ENCODE measurements at regions not wholly inside any gene's neighbourhood (a gene's known extent, or its start where the extent isn't known, plus 50 kb on each side); places are given as distances from the start of the nearest gene placed in this dataset.
"Not testable (repeated sequence)": the region's sequence is repeated elsewhere in the genome, so short reads cannot be mapped to it uniquely, and the experiment has no call there.

GRCh38 chr13:68929075-68929745 lies 1178.4 kb upstream of the ATXN8OS start:
- no peak for ATAC-seq (replicated peaks; ENCODE audit: extremely low read depth, poor library complexity, severe bottlenecking)
- Mint-ChIP-seq H3K9me3 (peaks cover 16% of the 10 kb centered on the region), H3K27me3 (no peaks in the 10 kb centered on the region), H3K4me1 (no peaks in the 10 kb centered on the region), H3K36me3 (ENCODE audit: insufficient read depth) (peaks cover 1% of the 10 kb centered on the region), H3K27ac (ENCODE audit: low read depth) (no peak overlapping the region), H3K4me3 (no peak overlapping the region)
- DNase-seq (ENCODE audit: low spot score in 2 of 2), result no peak

- H3K36me3 Mint-ChIP-seq (ENCODE audit: insufficient read depth), result no peaks in the 10 kb centered on the region
- ATAC-seq (replicated peaks; ENCODE audit: extremely low read depth, poor library complexity, severe bottlenecking), result no peak
- DNase-seq (ENCODE audit: low spot score in 2 of 2), result no peak
- peaks cover 12% of the 10 kb centered on the region for H3K9me3 Mint-ChIP-seq
- no peaks in the 10 kb centered on the region for H3K27me3 Mint-ChIP-seq
- H3K4me3 Mint-ChIP-seq, result no peak overlapping the region
- no peak overlapping the region for H3K27ac Mint-ChIP-seq (ENCODE audit: low read depth)
- no peaks in the 10 kb centered on the region for H3K4me1 Mint-ChIP-seq
Observed at GRCh38 chr13:68927387-68928026, 1180.1 kb upstream of the ATXN8OS start.

- Mint-ChIP-seq H3K27ac (ENCODE audit: low read depth) (no peak overlapping the region), H3K27me3 (no peaks in the 10 kb centered on the region), H3K4me3 (no peak overlapping the region), H3K9me3 (peaks cover 9% of the 10 kb centered on the region), H3K36me3 (ENCODE audit: insufficient read depth) (no peaks in the 10 kb centered on the region), H3K4me1 (no peaks in the 10 kb centered on the region)
- ATAC-seq (replicated peaks; ENCODE audit: extremely low read depth, poor library complexity, severe bottlenecking), result no peak
- no peak for DNase-seq (ENCODE audit: low spot score in 2 of 2)
Observed at GRCh38 chr13:68923995-68924394, 1183.6 kb upstream of the ATXN8OS start.

- Mint-ChIP-seq H3K27ac (ENCODE audit: low read depth) (no peak overlapping the region), H3K27me3 (no peaks in the 10 kb centered on the region), H3K9me3 (peaks cover 45% of the 10 kb centered on the region), H3K4me1 (no peaks in the 10 kb centered on the region), H3K4me3 (no peak overlapping the region), H3K36me3 (ENCODE audit: insufficient read depth) (no peaks in the 10 kb centered on the region)
- DNase-seq (ENCODE audit: low spot score in 2 of 2) (no peak), ATAC-seq (replicated peaks; ENCODE audit: extremely low read depth, poor library complexity, severe bottlenecking) (no peak)
Observed at GRCh38 chr13:68908879-68909278, 1198.7 kb upstream of the ATXN8OS start.

GRCh38 chr13:68905186-68905585 lies 1202.4 kb upstream of the ATXN8OS start:
- no peak for DNase-seq (ENCODE audit: low spot score in 2 of 2)
- Mint-ChIP-seq H3K9me3 (peaks cover 37% of the 10 kb centered on the region), H3K4me1 (no peaks in the 10 kb centered on the region), H3K36me3 (ENCODE audit: insufficient read depth) (no peaks in the 10 kb centered on the region), H3K4me3 (no peak overlapping the region), H3K27ac (ENCODE audit: low read depth) (no peak overlapping the region), H3K27me3 (no peaks in the 10 kb centered on the region)
- no peak for ATAC-seq (replicated peaks; ENCODE audit: extremely low read depth, poor library complexity, severe bottlenecking)

- no peak for ATAC-seq (replicated peaks; ENCODE audit: extremely low read depth, poor library complexity, severe bottlenecking)
- DNase-seq (ENCODE audit: low spot score in 2 of 2), result no peak
- Mint-ChIP-seq H3K27me3 (no peaks in the 10 kb centered on the region), H3K4me3 (no peak overlapping the region), H3K9me3 (peaks cover 19% of the 10 kb centered on the region), H3K4me1 (no peaks in the 10 kb centered on the region), H3K27ac (ENCODE audit: low read depth) (no peak overlapping the region), H3K36me3 (ENCODE audit: insufficient read depth) (peaks cover 1% of the 10 kb centered on the region)
Observed at GRCh38 chr13:68897331-68897928, 1210.2 kb upstream of the ATXN8OS start.

- peaks cover 1% of the 10 kb centered on the region for H3K36me3 Mint-ChIP-seq (ENCODE audit: insufficient read depth)
- no peak for DNase-seq (ENCODE audit: low spot score in 2 of 2)
- no peak for ATAC-seq (replicated peaks; ENCODE audit: extremely low read depth, poor library complexity, severe bottlenecking)
- peaks cover 25% of the 10 kb centered on the region for H3K9me3 Mint-ChIP-seq
- no peaks in the 10 kb centered on the region for H3K4me1 Mint-ChIP-seq
- H3K27ac Mint-ChIP-seq (ENCODE audit: low read depth), result no peak overlapping the region
- no peaks in the 10 kb centered on the region for H3K27me3 Mint-ChIP-seq
- H3K4me3 Mint-ChIP-seq, result no peak overlapping the region
Observed at GRCh38 chr13:68895696-68896095, 1211.9 kb upstream of the ATXN8OS start.

- H3K4me3 Mint-ChIP-seq; ATAC-seq (replicated peaks; ENCODE audit: extremely low read depth, poor library complexity, severe bottlenecking); H3K4me1 Mint-ChIP-seq; H3K27ac Mint-ChIP-seq (ENCODE audit: low read depth); H3K27me3 Mint-ChIP-seq; H3K36me3 Mint-ChIP-seq (ENCODE audit: insufficient read depth); DNase-seq (ENCODE audit: low spot score in 2 of 2): not testable (repeated sequence)
- H3K9me3 Mint-ChIP-seq, result peaks cover 20% of the 10 kb centered on the region
Observed at GRCh38 chr13:68893721-68894120, 1213.9 kb upstream of the ATXN8OS start.

GRCh38 chr13:68892596-68892995 lies 1215.0 kb upstream of the ATXN8OS start:
- not testable (repeated sequence) for H3K27ac Mint-ChIP-seq (ENCODE audit: low read depth); DNase-seq (ENCODE audit: low spot score in 2 of 2); H3K36me3 Mint-ChIP-seq (ENCODE audit: insufficient read depth); H3K4me1 Mint-ChIP-seq; ATAC-seq (replicated peaks; ENCODE audit: extremely low read depth, poor library complexity, severe bottlenecking); H3K27me3 Mint-ChIP-seq; H3K4me3 Mint-ChIP-seq
- peaks cover 14% of the 10 kb centered on the region for H3K9me3 Mint-ChIP-seq

GRCh38 chr13:68890101-68890500 lies 1217.5 kb upstream of the ATXN8OS start:
- H3K27ac Mint-ChIP-seq (ENCODE audit: low read depth); H3K27me3 Mint-ChIP-seq; H3K4me3 Mint-ChIP-seq; DNase-seq (ENCODE audit: low spot score in 2 of 2); H3K36me3 Mint-ChIP-seq (ENCODE audit: insufficient read depth); ATAC-seq (replicated peaks; ENCODE audit: extremely low read depth, poor library complexity, severe bottlenecking); H3K4me1 Mint-ChIP-seq: not testable (repeated sequence)
- H3K9me3 Mint-ChIP-seq, result peaks cover 14% of the 10 kb centered on the region

- H3K4me1 Mint-ChIP-seq, result no peaks in the 10 kb centered on the region
- no peaks in the 10 kb centered on the region for H3K27me3 Mint-ChIP-seq
- H3K27ac Mint-ChIP-seq (ENCODE audit: low read depth), result no peak overlapping the region
- H3K9me3 Mint-ChIP-seq, result peaks cover 14% of the 10 kb centered on the region
- DNase-seq (ENCODE audit: low spot score in 2 of 2) (no peak), ATAC-seq (replicated peaks; ENCODE audit: extremely low read depth, poor library complexity, severe bottlenecking) (no peak)
- H3K36me3 Mint-ChIP-seq (ENCODE audit: insufficient read depth), result no peaks in the 10 kb centered on the region
- H3K4me3 Mint-ChIP-seq, result no peak overlapping the region
Observed at GRCh38 chr13:68888832-68889231, 1218.8 kb upstream of the ATXN8OS start.

GRCh38 chr13:68872338-68872737 lies 1235.3 kb upstream of the ATXN8OS start:
- Mint-ChIP-seq H3K4me3 (no peak overlapping the region), H3K9me3 (peaks cover 23% of the 10 kb centered on the region), H3K27ac (ENCODE audit: low read depth) (no peak overlapping the region), H3K4me1 (no peaks in the 10 kb centered on the region), H3K27me3 (no peaks in the 10 kb centered on the region), H3K36me3 (ENCODE audit: insufficient read depth) (no peaks in the 10 kb centered on the region)
- no peak for ATAC-seq (replicated peaks; ENCODE audit: extremely low read depth, poor library complexity, severe bottlenecking)
- DNase-seq (ENCODE audit: low spot score in 2 of 2), result no peak

GRCh38 chr13:68851026-68851425 lies 1256.6 kb upstream of the ATXN8OS start:
- no peaks in the 10 kb centered on the region for H3K4me1 Mint-ChIP-seq
- H3K9me3 Mint-ChIP-seq, result peaks cover 16% of the 10 kb centered on the region
- ATAC-seq (replicated peaks; ENCODE audit: extremely low read depth, poor library complexity, severe bottlenecking), result no peak
- no peaks in the 10 kb centered on the region for H3K27me3 Mint-ChIP-seq
- H3K4me3 Mint-ChIP-seq, result no peak overlapping the region
- no peaks in the 10 kb centered on the region for H3K36me3 Mint-ChIP-seq (ENCODE audit: insufficient read depth)
- DNase-seq (ENCODE audit: low spot score in 2 of 2), result no peak
- H3K27ac Mint-ChIP-seq (ENCODE audit: low read depth), result no peak overlapping the region
